ENCODE measurements at regions not wholly inside any gene's neighbourhood (a gene's known extent, or its start where the extent isn't known, plus 50 kb on each side); places are given as distances from the start of the nearest gene placed in this dataset.

DNA sequence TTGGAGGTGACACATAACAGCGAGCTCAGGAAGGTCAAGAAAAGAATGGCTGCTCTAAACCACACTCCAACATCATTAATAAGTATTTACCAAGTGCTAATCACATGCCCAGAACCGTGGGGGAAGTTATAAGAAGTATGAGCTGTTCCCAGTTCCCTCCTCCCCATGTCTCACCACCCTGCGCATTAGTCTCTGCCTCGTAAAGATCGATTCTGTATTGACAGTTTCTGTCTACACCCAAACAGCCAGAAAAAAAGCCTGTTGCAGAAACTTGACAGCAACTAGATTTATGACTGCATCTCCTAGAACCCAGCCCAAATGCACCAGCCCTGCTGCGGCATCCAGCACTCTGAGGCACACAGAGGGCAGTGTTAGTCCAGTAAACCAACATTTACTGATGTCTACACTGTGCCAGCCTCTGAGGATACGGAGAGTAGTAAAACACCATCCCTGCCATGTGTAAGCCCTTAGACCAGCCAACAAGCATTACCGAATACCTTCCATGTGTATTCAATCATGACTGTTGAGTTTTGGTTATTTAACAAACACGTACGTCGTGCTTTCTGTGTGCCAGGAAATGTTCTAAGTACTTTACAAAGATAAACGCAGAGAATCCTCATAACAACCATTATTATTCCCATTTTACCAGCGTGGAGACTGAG lies 63.6 kb upstream of the ZBTB40 start (continued):
- TF ChIP-seq, protein P1, sequence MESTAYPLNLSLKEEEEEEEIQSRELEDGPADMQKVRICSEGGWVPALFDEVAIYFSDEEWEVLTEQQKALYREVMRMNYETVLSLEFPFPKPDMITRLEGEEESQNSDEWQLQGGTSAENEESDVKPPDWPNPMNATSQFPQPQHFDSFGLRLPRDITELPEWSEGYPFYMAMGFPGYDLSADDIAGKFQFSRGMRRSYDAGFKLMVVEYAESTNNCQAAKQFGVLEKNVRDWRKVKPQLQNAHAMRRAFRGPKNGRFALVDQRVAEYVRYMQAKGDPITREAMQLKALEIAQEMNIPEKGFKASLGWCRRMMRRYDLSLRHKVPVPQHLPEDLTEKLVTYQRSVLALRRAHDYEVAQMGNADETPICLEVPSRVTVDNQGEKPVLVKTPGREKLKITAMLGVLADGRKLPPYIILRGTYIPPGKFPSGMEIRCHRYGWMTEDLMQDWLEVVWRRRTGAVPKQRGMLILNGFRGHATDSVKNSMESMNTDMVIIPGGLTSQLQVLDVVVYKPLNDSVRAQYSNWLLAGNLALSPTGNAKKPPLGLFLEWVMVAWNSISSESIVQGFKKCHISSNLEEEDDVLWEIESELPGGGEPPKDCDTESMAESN (CRISPR knock-in tag; conservative IDR thresholded peaks at IDR 0.05) = no peak
- no peak for TF ChIP-seq HOXA5 (CRISPR knock-in tag; IDR thresholded peaks at IDR 0.05)
- no peak for TF ChIP-seq ATF7-NPFF (CRISPR knock-in tag; IDR thresholded peaks at IDR 0.05; ENCODE audit: low read depth)
- no peak for TF ChIP-seq ZNF557 (CRISPR knock-in tag; IDR thresholded peaks at IDR 0.05)

DNA sequence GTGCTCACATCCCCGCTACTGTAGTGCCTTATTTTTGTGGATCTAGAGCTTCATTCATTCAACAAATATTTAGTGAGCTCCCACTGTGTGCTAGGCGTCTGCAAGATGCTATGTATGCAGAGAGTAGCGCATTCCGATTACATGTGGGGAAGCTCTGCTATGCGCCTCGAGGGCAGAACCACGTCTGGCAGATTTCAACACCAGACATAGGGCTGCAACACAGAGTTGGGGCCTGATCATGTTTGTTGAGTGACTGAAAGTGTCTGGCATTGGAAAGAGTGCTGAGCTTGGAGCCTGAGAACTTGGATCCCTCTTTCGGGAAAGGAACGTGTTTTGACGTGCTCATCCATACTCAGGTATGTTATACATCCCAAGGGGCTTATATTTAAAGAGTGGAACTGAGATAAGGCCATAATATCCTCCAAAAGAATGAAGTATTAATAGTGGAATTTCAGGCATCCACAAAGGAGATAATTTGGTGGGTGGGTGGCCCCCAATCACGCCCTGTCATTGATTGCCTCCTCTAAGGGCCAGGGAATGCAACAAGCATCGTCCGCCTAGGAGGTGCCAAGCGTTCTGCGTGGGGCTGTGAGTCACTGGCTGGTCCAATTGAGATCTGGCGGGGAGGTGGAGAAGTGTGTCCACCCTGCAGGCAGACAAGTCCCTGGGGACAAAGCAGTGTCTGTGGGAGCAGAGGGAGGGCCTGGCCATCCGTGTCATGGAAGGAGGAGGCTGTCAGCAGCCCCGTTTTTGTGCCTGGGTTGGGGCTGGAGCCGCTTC lies 62.8 kb upstream of the ZBTB40 start:
- Histone ChIP-seq H3K27ac (ENCODE audit: extremely low read length, insufficient read depth, low read length) (no peak overlapping the region), H3K4me3 (replicated peaks in 1 of 3; ENCODE audit: insufficient read depth in 1 of 3, low read depth in 2 of 3, low read length in 3 of 3) (no peak overlapping the region), H3K4me2 (ENCODE audit: low read depth, low read length) (no peak overlapping the region), H3K4me1 (ENCODE audit: insufficient read depth, low read length) (no peaks in the 10 kb centered on the region), H3K9ac (ENCODE audit: insufficient read depth, low read depth, low read length) (no peak overlapping the region), H4K20me1 (ENCODE audit: insufficient read depth, low read length) (no peaks in the 10 kb centered on the region), H3K27me3 (ENCODE audit: control insufficient read depth in 1 of 2, insufficient read depth in 2 of 2, low read length in 2 of 2) (peaks cover 6 to 59% of the 10 kb centered on the region in 2 experiments; a peak in 4 of 5 replicates), H2AFZ (ENCODE audit: low read length) (no peak overlapping the region), H3K9me3 (ENCODE audit: low read length) (no peaks in the 10 kb centered on the region), H3K36me3 (replicated peaks in 1 of 2; ENCODE audit: control insufficient read depth in 1 of 2, insufficient read depth in 2 of 2, low read length in 2 of 2) (no peaks in the 10 kb centered on the region), H3K79me2 (ENCODE audit: insufficient read depth, low read length) (no peaks in the 10 kb centered on the region)
- BruUV-seq (replicated peaks) = no TSS peak
- ATAC-seq = no peak
- ChIA-PET POLR2A (no interaction called here), CTCF (ENCODE audit: low intra/inter-chr PET ratio, low total read pairs) (no interaction called here)
- no peak for DNase-seq (ENCODE audit: low spot score)
- intact Hi-C loops (cut with micrococcal nuclease; ENCODE audit: unreplicated experiment) (no loop called here), in situ Hi-C loops (cut with HindIII; ENCODE audit: extremely low pct_ligation_motif_present, low pct_unique_long_range_greater_than_20kb) (no loop called here)
- FAIRE-seq = no peak
- WGBS (ENCODE audit: low lambda C conversion rate) = 35% methylated on average over 14 of the region's 19 CpGs
- TF ChIP-seq, protein P2, sequence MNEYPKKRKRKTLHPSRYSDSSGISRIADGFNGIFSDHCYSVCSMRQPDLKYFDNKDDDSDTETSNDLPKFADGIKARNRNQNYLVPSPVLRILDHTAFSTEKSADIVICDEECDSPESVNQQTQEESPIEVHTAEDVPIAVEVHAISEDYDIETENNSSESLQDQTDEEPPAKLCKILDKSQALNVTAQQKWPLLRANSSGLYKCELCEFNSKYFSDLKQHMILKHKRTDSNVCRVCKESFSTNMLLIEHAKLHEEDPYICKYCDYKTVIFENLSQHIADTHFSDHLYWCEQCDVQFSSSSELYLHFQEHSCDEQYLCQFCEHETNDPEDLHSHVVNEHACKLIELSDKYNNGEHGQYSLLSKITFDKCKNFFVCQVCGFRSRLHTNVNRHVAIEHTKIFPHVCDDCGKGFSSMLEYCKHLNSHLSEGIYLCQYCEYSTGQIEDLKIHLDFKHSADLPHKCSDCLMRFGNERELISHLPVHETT (CRISPR knock-in tag; conservative IDR thresholded peaks at IDR 0.05) = no peak
- TF ChIP-seq PHF20 (CRISPR knock-in tag; IDR thresholded peaks at IDR 0.05) = no peak
- TF ChIP-seq, protein P3, sequence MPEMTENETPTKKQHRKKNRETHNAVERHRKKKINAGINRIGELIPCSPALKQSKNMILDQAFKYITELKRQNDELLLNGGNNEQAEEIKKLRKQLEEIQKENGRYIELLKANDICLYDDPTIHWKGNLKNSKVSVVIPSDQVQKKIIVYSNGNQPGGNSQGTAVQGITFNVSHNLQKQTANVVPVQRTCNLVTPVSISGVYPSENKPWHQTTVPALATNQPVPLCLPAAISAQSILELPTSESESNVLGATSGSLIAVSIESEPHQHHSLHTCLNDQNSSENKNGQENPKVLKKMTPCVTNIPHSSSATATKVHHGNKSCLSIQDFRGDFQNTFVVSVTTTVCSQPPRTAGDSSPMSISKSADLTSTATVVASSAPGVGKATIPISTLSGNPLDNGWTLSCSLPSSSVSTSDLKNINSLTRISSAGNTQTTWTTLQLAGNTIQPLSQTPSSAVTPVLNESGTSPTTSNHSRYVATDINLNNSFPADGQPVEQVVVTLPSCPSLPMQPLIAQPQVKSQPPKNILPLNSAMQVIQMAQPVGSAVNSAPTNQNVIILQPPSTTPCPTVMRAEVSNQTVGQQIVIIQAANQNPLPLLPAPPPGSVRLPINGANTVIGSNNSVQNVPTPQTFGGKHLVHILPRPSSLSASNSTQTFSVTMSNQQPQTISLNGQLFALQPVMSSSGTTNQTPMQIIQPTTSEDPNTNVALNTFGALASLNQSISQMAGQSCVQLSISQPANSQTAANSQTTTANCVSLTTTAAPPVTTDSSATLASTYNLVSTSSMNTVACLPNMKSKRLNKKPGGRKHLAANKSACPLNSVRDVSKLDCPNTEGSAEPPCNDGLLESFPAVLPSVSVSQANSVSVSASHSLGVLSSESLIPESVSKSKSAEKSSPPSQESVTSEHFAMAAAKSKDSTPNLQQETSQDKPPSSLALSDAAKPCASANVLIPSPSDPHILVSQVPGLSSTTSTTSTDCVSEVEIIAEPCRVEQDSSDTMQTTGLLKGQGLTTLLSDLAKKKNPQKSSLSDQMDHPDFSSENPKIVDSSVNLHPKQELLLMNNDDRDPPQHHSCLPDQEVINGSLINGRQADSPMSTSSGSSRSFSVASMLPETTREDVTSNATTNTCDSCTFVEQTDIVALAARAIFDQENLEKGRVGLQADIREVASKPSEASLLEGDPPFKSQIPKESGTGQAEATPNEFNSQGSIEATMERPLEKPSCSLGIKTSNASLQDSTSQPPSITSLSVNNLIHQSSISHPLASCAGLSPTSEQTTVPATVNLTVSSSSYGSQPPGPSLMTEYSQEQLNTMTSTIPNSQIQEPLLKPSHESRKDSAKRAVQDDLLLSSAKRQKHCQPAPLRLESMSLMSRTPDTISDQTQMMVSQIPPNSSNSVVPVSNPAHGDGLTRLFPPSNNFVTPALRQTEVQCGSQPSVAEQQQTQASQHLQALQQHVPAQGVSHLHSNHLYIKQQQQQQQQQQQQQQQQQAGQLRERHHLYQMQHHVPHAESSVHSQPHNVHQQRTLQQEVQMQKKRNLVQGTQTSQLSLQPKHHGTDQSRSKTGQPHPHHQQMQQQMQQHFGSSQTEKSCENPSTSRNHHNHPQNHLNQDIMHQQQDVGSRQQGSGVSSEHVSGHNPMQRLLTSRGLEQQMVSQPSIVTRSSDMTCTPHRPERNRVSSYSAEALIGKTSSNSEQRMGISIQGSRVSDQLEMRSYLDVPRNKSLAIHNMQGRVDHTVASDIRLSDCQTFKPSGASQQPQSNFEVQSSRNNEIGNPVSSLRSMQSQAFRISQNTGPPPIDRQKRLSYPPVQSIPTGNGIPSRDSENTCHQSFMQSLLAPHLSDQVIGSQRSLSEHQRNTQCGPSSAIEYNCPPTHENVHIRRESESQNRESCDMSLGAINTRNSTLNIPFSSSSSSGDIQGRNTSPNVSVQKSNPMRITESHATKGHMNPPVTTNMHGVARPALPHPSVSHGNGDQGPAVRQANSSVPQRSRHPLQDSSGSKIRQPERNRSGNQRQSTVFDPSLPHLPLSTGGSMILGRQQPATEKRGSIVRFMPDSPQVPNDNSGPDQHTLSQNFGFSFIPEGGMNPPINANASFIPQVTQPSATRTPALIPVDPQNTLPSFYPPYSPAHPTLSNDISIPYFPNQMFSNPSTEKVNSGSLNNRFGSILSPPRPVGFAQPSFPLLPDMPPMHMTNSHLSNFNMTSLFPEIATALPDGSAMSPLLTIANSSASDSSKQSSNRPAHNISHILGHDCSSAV (CRISPR knock-in tag; IDR thresholded peaks at IDR 0.05; ENCODE audit: borderline replicate concordance) = no peak
- no peak for TF ChIP-seq ZNF260 (CRISPR knock-in tag; IDR thresholded peaks at IDR 0.05; ENCODE audit: borderline replicate concordance, low read depth)

All from HepG2 (cell line).